H1 (cell line): ENCODE measurements at regions not wholly inside any gene's neighbourhood (a gene's known extent, or its start where the extent isn't known, plus 50 kb on each side); places are given as distances from the start of the nearest gene placed in this dataset.

Experiments
- BACH1 ChIP-seq: IDR thresholded peaks from 2 replicates; pipeline ENCODE4 v1.6.1; 2012; ENCODE audit warnings: low read length, improper control_type of control experiment
- SRF ChIP-seq: IDR thresholded peaks from 2 replicates; pipeline ENCODE4 v1.6.1; 2011; ENCODE audit warnings: mild to moderate bottlenecking, low read depth, low read length, moderate library complexity

GRCh38 chr4:20443015-20443805 lies 191.5 kb downstream of the SLIT2 start (continued):
- TF ChIP-seq BACH1 (no peak), SRF (no peak)
